ENCODE measurements at regions not wholly inside any gene's neighbourhood (a gene's known extent, or its start where the extent isn't known, plus 50 kb on each side); places are given as distances from the start of the nearest gene placed in this dataset.

DNA sequence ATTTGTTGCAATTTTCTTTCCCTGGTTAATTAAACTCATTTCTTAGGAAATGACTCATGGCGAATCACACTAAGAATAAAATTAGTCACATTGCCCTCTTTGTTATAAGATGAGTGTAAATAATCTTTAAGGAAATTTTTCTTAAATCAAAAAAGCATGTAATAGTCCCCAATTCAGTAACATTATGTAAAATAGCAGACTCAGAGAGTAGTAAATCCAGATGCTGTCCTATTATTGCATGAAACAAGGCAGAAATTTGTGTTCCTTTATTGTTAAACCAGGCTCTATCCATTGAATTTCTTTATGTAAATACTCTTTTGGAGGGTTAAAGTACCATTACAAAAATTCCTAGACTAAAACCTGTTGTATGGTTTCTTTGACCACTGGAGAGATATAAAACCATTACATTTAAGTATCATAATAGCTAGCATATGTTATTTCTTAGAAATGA, 154.5 kb upstream of the C1orf87 start:
- Mint-ChIP-seq H3K27ac (no peak overlapping the region), H3K36me3 (ENCODE audit: low read depth) (no peaks in the 10 kb centered on the region), H3K4me1 (ENCODE audit: low read depth) (no peaks in the 10 kb centered on the region), H3K9me3 (no peaks in the 10 kb centered on the region), H3K27me3 (no peaks in the 10 kb centered on the region), H3K4me3 (no peak overlapping the region)
- no peak for TF ChIP-seq CTCF (IDR thresholded peaks at IDR 0.05)
- Histone ChIP-seq H3K36me3 (ENCODE audit: insufficient read depth, low read length) (no peaks in the 10 kb centered on the region), H3K27ac (ENCODE audit: low read depth in 1 of 2, low read length in 2 of 2) (no peak overlapping the region), H3K9me3 (ENCODE audit: control insufficient read depth in 1 of 2, insufficient read depth in 1 of 2, low read length in 2 of 2) (peaks cover 0 to 3% of the 10 kb centered on the region in 2 experiments), H3K4me1 (ENCODE audit: insufficient read depth, low read length) (no peaks in the 10 kb centered on the region), H3K27me3 (ENCODE audit: control insufficient read depth in 1 of 2, insufficient read depth in 2 of 2, low read length in 2 of 2) (no peaks in the 10 kb centered on the region), H3K4me3 (ENCODE audit: low read length) (no peak overlapping the region)
- intact Hi-C loops (cut with DNase I, micrococcal nuclease), result no loop called here
- ATAC-seq (ENCODE audit: poor library complexity) (no peak), DNase-seq (no peak)
- ChIA-PET CTCF (no interaction called here), POLR2A (no interaction called here)

DNA sequence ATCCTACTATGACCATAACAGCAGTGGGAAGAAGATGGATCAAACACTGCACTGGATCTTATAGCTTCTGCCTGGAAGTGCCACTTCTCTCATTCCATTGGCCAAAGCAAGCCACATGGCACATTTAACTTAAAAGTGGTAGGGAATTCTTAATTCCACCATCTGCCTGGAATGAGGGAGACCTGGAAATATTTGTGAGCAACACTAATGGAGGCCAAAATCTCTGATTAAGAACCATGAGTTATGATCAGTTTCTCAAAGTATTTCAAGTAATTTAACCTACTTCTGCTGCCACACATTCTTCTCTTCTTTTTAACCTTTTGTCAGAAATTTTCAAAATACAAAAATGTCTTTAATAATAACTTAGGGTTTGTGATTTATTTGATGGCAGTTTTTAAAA, 154.0 kb upstream of the C1orf87 start:
- intact Hi-C loops (cut with DNase I, micrococcal nuclease), result no loop called here
- H3K4me1 Mint-ChIP-seq (ENCODE audit: low read depth), result no peaks in the 10 kb centered on the region
- Histone ChIP-seq H3K4me3 (ENCODE audit: low read length) (no peak overlapping the region), H3K36me3 (ENCODE audit: insufficient read depth, low read length) (no peaks in the 10 kb centered on the region), H3K27me3 (ENCODE audit: control insufficient read depth in 1 of 2, insufficient read depth in 2 of 2, low read length in 2 of 2) (no peaks in the 10 kb centered on the region), H3K4me1 (ENCODE audit: insufficient read depth, low read length) (no peaks in the 10 kb centered on the region), H3K9me3 (ENCODE audit: control insufficient read depth in 1 of 2, insufficient read depth in 1 of 2, low read length in 2 of 2) (peaks cover 0 to 3% of the 10 kb centered on the region in 2 experiments), H3K27ac (ENCODE audit: low read depth in 1 of 2, low read length in 2 of 2) (no peak overlapping the region)
- POLR2A ChIA-PET, result no interaction called here
- CTCF ChIA-PET, result no interaction called here
- ATAC-seq (ENCODE audit: poor library complexity), result no peak
- no peak overlapping the region for H3K4me3 Mint-ChIP-seq
- no peak for TF ChIP-seq CTCF (IDR thresholded peaks at IDR 0.05)
- H3K27me3 Mint-ChIP-seq, result no peaks in the 10 kb centered on the region
- no peak overlapping the region for H3K27ac Mint-ChIP-seq
- DNase-seq, result no peak
- no peaks in the 10 kb centered on the region for H3K36me3 Mint-ChIP-seq (ENCODE audit: low read depth)
- no peaks in the 10 kb centered on the region for H3K9me3 Mint-ChIP-seq

DNA sequence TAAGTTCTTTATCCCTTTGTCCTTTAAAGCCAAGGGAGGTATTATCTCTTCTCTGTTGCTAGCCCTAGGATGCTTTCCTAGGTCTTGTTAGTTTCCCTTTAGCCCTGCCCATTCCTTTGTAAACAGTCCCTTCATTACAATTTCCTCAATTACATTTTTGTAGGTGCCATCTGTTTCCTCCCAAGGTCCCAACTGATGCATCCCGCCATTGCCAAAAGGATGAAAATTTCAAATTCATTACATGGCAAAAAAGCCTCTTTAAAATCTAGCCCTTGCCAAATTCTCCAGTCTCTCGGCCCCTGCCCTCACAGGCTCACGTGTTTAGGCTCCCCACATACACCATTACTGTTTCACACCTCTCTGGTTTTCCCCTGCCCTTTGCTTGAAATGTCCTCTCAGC, 151.9 kb upstream of the C1orf87 start:
- ChIA-PET CTCF (no interaction called here), POLR2A (no interaction called here)
- Histone ChIP-seq H3K27ac (ENCODE audit: low read depth in 1 of 2, low read length in 2 of 2) (no peak overlapping the region), H3K27me3 (ENCODE audit: control insufficient read depth in 1 of 2, insufficient read depth in 2 of 2, low read length in 2 of 2) (no peaks in the 10 kb centered on the region), H3K9me3 (ENCODE audit: control insufficient read depth in 1 of 2, insufficient read depth in 1 of 2, low read length in 2 of 2) (peaks cover 0 to 3% of the 10 kb centered on the region in 2 experiments), H3K4me3 (ENCODE audit: low read length) (no peak overlapping the region), H3K36me3 (ENCODE audit: insufficient read depth, low read length) (no peaks in the 10 kb centered on the region), H3K4me1 (ENCODE audit: insufficient read depth, low read length) (no peaks in the 10 kb centered on the region)
- no peaks in the 10 kb centered on the region for H3K36me3 Mint-ChIP-seq (ENCODE audit: low read depth)
- H3K4me1 Mint-ChIP-seq (ENCODE audit: low read depth), result no peaks in the 10 kb centered on the region
- H3K27ac Mint-ChIP-seq, result no peak overlapping the region
- ATAC-seq (ENCODE audit: poor library complexity) (no peak), DNase-seq (no peak)
- no peaks in the 10 kb centered on the region for H3K9me3 Mint-ChIP-seq
- intact Hi-C loops (cut with DNase I, micrococcal nuclease), result no loop called here
- no peak overlapping the region for H3K4me3 Mint-ChIP-seq
- H3K27me3 Mint-ChIP-seq, result no peaks in the 10 kb centered on the region
- TF ChIP-seq CTCF (IDR thresholded peaks at IDR 0.05), result no peak

Measured in CD4-positive, alpha-beta T cell (primary cell).